T-helper 2 cell (primary cell): ENCODE measurements at regions not wholly inside any gene's neighbourhood (a gene's known extent, or its start where the extent isn't known, plus 50 kb on each side); places are given as distances from the start of the nearest gene placed in this dataset.

Experiments used
- DNase-seq, 5 experiments: peaks; one replicate each; pipeline versions ENCODE4 v3.0.0 to v3.0.0-alpha.2; 2012 to 2022

GRCh38 chr1:238895911-238896310, 490.5 kb upstream of the CHRM3 start:
- peak in 1 of 5 experiments; percentile 0 for DNase-seq

GRCh38 chr1:238892612-238893011, 493.8 kb upstream of the CHRM3 start:
- no peak for DNase-seq

- DNase-seq, result no peak
Measured at GRCh38 chr1:238861342-238862066, 524.9 kb upstream of the CHRM3 start.

- DNase-seq, result no peak
Measured at GRCh38 chr1:238833919-238834318, 552.4 kb upstream of the CHRM3 start.

GRCh38 chr1:238832106-238832505, 554.3 kb upstream of the CHRM3 start:
- no peak for DNase-seq

GRCh38 chr1:238830036-238830611, 556.2 kb upstream of the CHRM3 start:
- DNase-seq, result no peak

- no peak for DNase-seq
Measured at GRCh38 chr1:238826891-238827290, 559.5 kb upstream of the CHRM3 start.

- DNase-seq, result no peak
Measured at GRCh38 chr1:238823416-238823815, 563.0 kb upstream of the CHRM3 start.

GRCh38 chr1:238811211-238811879, 575.0 kb upstream of the CHRM3 start:
- DNase-seq, result no peak

- no peak for DNase-seq
Measured at GRCh38 chr1:238790882-238791281, 595.5 kb upstream of the CHRM3 start.

GRCh38 chr1:238789916-238790667, 596.3 kb upstream of the CHRM3 start:
- DNase-seq, result no peak

GRCh38 chr1:238787471-238787870, 598.9 kb upstream of the CHRM3 start:
- DNase-seq, result no peak

- DNase-seq, result no peak
Measured at GRCh38 chr1:238783633-238784032, 602.7 kb upstream of the CHRM3 start.

- DNase-seq, result no peak
Measured at GRCh38 chr1:238779716-238780115, 606.7 kb upstream of the CHRM3 start.

- no peak for DNase-seq
Measured at GRCh38 chr1:238778113-238778512, 608.3 kb upstream of the CHRM3 start.

- DNase-seq, result no peak
Measured at GRCh38 chr1:238777551-238777950, 608.8 kb upstream of the CHRM3 start.

GRCh38 chr1:238776126-238776525, 610.2 kb upstream of the CHRM3 start:
- no peak for DNase-seq

GRCh38 chr1:238772322-238772721, 614.0 kb upstream of the CHRM3 start:
- DNase-seq, result no peak

GRCh38 chr1:238767321-238767720, 619.0 kb upstream of the CHRM3 start:
- no peak for DNase-seq

- no peak for DNase-seq
Measured at GRCh38 chr1:238764779-238765178, 621.6 kb upstream of the CHRM3 start.

GRCh38 chr1:238753252-238753651, 633.1 kb upstream of the CHRM3 start:
- no peak for DNase-seq

- DNase-seq, result no peak
Measured at GRCh38 chr1:238752327-238752726, 634.0 kb upstream of the CHRM3 start.

- DNase-seq, result no peak
Measured at GRCh38 chr1:238745069-238745468, 641.3 kb upstream of the CHRM3 start.
